H9 (cell line): ENCODE measurements at regions not wholly inside any gene's neighbourhood (a gene's known extent, or its start where the extent isn't known, plus 50 kb on each side); places are given as distances from the start of the nearest gene placed in this dataset.

Experiments used
- DNase-seq: peaks from one replicate; pipeline ENCODE4 v3.0.0-alpha.2; 2017
- H2AFZ ChIP-seq: one replicate; pipeline ENCODE4 v1.6.1; 2013; ENCODE audit warnings: mild to moderate bottlenecking, low read length, control low read depth, moderate library complexity
- H2AK5ac ChIP-seq: 2 replicates; pipeline ENCODE4 v1.6.1; 2013; ENCODE audit warnings: low read length, control low read depth, mixed read lengths; ENCODE audit not compliant: insufficient read length
- H2BK120ac ChIP-seq: one replicate; pipeline ENCODE4 v1.6.1; 2013; ENCODE audit warnings: low read depth, mild to moderate bottlenecking, low read length, control low read depth, inconsistent platforms; ENCODE audit not compliant: poor library complexity, severe bottlenecking
- H2BK12ac ChIP-seq: 2 replicates; pipeline ENCODE4 v1.6.1; 2013; ENCODE audit warnings: low read length, control low read depth, mixed read lengths, low read depth; ENCODE audit not compliant: insufficient read length
- H2BK15ac ChIP-seq: 2 replicates; pipeline ENCODE4 v1.6.1; 2013; ENCODE audit warnings: low read depth, low read length, control low read depth
- H2BK20ac ChIP-seq: one replicate; pipeline ENCODE4 v1.6.1; 2013; ENCODE audit warnings: low read depth, mild to moderate bottlenecking, low read length, control low read depth, inconsistent platforms; ENCODE audit not compliant: poor library complexity, severe bottlenecking
- H2BK5ac ChIP-seq: 2 replicates; pipeline ENCODE4 v1.6.1; 2013; ENCODE audit warnings: low read length, control low read depth, mixed read lengths; ENCODE audit not compliant: insufficient read length
- H3K14ac ChIP-seq: 2 replicates; pipeline ENCODE4 v1.6.1; 2013; ENCODE audit warnings: low read length, control low read depth; ENCODE audit not compliant: insufficient read depth
- H3K18ac ChIP-seq: 2 replicates; pipeline ENCODE4 v1.6.1; 2013; ENCODE audit warnings: low read depth, mild to moderate bottlenecking, mixed read lengths, low read length, control low read depth; ENCODE audit not compliant: insufficient read length
- H3K23ac ChIP-seq: 2 replicates; pipeline ENCODE4 v1.6.1; 2013; ENCODE audit warnings: low read length, control low read depth, mixed read lengths, low read depth; ENCODE audit not compliant: insufficient read length
- H3K23me2 ChIP-seq: 2 replicates; pipeline ENCODE4 v1.6.1; 2013; ENCODE audit warnings: low read depth, mild to moderate bottlenecking, mixed read lengths, low read length, control low read depth; ENCODE audit not compliant: insufficient read length, poor library complexity, severe bottlenecking
- H3K27ac ChIP-seq: 2 replicates; pipeline ENCODE4 v1.5.1; 2013; ENCODE audit warnings: low read length, control low read depth, mixed read lengths, low read depth; ENCODE audit not compliant: insufficient read length
- H3K27me3 ChIP-seq: 2 replicates; pipeline ENCODE4 v1.6.1; 2013; ENCODE audit warnings: low read length, control low read depth, inconsistent platforms; ENCODE audit not compliant: insufficient read depth
- H3K4ac ChIP-seq: 2 replicates; pipeline ENCODE4 v1.6.1; 2013; ENCODE audit warnings: low read depth, mild to moderate bottlenecking, control low read depth, inconsistent platforms, low read length, moderate library complexity
- H3K4me1 ChIP-seq: 2 replicates; pipeline ENCODE4 v1.6.1; 2013; ENCODE audit warnings: low read length, control low read depth, inconsistent platforms; ENCODE audit not compliant: insufficient read depth
- H3K4me2 ChIP-seq: 2 replicates; pipeline ENCODE4 v1.6.1; 2013; ENCODE audit warnings: low read length, control low read depth, mixed read lengths; ENCODE audit not compliant: insufficient read length, insufficient read depth
- H3K56ac ChIP-seq: 2 replicates; pipeline ENCODE4 v1.6.1; 2013; ENCODE audit warnings: low read depth, mild to moderate bottlenecking, mixed read lengths, low read length, control low read depth; ENCODE audit not compliant: insufficient read length
- H3K79me1 ChIP-seq: 2 replicates; pipeline ENCODE4 v1.6.1; 2013; ENCODE audit warnings: low read depth, mild to moderate bottlenecking, moderate library complexity, low read length, control low read depth, inconsistent platforms; ENCODE audit not compliant: insufficient read depth, poor library complexity, severe bottlenecking
- H3K79me2 ChIP-seq: 2 replicates; pipeline ENCODE4 v1.6.1; 2013; ENCODE audit warnings: low read length, control low read depth, inconsistent platforms; ENCODE audit not compliant: insufficient read depth
- H3K9ac ChIP-seq: 2 replicates; pipeline ENCODE4 v1.6.1; 2013; ENCODE audit warnings: low read length, control low read depth, mixed read lengths; ENCODE audit not compliant: insufficient read length; ENCODE audit errors: extremely low read depth
- H3K9me3 ChIP-seq: one replicate; pipeline ENCODE4 v1.6.1; 2013; ENCODE audit warnings: low read depth, low read length, inconsistent platforms; ENCODE audit not compliant: control insufficient read depth
- H3T11ph ChIP-seq: one replicate; pipeline ENCODE4 v1.6.1; 2013; ENCODE audit warnings: mild to moderate bottlenecking, low read length, control low read depth, inconsistent platforms
- H4K20me1 ChIP-seq: one replicate; pipeline ENCODE4 v1.6.1; 2013; ENCODE audit not compliant: control insufficient read depth, insufficient read length, insufficient read depth
- H4K5ac ChIP-seq: 2 replicates; pipeline ENCODE4 v1.6.1; 2013; ENCODE audit warnings: low read depth, mild to moderate bottlenecking, mixed read lengths, low read length, control low read depth; ENCODE audit not compliant: insufficient read length
- H4K8ac ChIP-seq: replicated peaks from 2 replicates; pipeline ENCODE4 v1.6.1; 2013; ENCODE audit warnings: low read length, control low read depth, mixed read lengths, low read depth; ENCODE audit not compliant: insufficient read length
- H4K91ac ChIP-seq: 2 replicates; pipeline ENCODE4 v1.6.1; 2013; ENCODE audit warnings: low read depth, mild to moderate bottlenecking, moderate library complexity, mixed read lengths, low read length, control low read depth; ENCODE audit not compliant: insufficient read length
- H3K27ac Mint-ChIP-seq, 3 experiments: 2 replicates in 2 of 3; 3 replicates in 1 of 3; pipeline ENCODE4 v1.8.0; 2020 to 2021; ENCODE audit warnings: mixed read lengths in 3 of 3, mild to moderate bottlenecking in 1 of 3, moderate library complexity in 1 of 3
- H3K27me3 Mint-ChIP-seq: 2 replicates; pipeline ENCODE4 v1.8.0; 2021; ENCODE audit warnings: low read depth, mild to moderate bottlenecking, moderate library complexity, mixed read lengths
- H3K36me3 Mint-ChIP-seq, 3 experiments: 2 replicates in 2 of 3; 3 replicates in 1 of 3; pipeline ENCODE4 v1.8.0; 2020 to 2021; ENCODE audit warnings: low read depth in 3 of 3, mixed read lengths in 3 of 3; ENCODE audit not compliant: insufficient read depth in 1 of 3
- H3K4me1 Mint-ChIP-seq, 2 experiments: 2 replicates each; pipeline ENCODE4 v1.8.0; 2020; ENCODE audit warnings: mixed read lengths in 2 of 2
- H3K4me3 Mint-ChIP-seq, 2 experiments: 2 replicates in 1 of 2; 3 replicates in 1 of 2; pipeline ENCODE4 v1.8.0; 2020 to 2021; ENCODE audit warnings: mild to moderate bottlenecking in 2 of 2, mixed read lengths in 2 of 2, moderate library complexity in 1 of 2
- H3K9me3 Mint-ChIP-seq, 2 experiments: 2 replicates in 1 of 2; 3 replicates in 1 of 2; pipeline ENCODE4 v1.8.0; 2020; ENCODE audit warnings: mild to moderate bottlenecking in 2 of 2, mixed read lengths in 2 of 2, moderate library complexity in 1 of 2
- CTCF ChIP-seq: fragments of 200-600 bp; sonication (generic); conservative IDR thresholded peaks from 3 replicates; pipeline ENCODE4 v1.8.0; 2021; ENCODE audit warnings: antibody characterized with exemption, mild to moderate bottlenecking
- WGBS: extraction: QIAGEN DNeasy Blood & Tissue Kit; methylation state at CpG from one replicate; pipeline ENCODE4 v1.1.7; 2013; ENCODE audit warnings: missing lambda C conversion rate, low lambda C conversion rate, mixed read lengths; ENCODE audit not compliant: insufficient read length; ENCODE audit errors: extremely low coverage; 5-methylcytosine and 5-hydroxymethylcytosine counted together

- H3K4me1 Mint-ChIP-seq: peaks cover 9 to 12% of the 10 kb centered on the region in 2 experiments; a peak in 2 of 4 replicates
- H3K9ac ChIP-seq: no peak overlapping the region
Observed at GRCh38 chr2:60268032-60268431, 285.4 kb downstream of the BCL11A start.

More at GRCh38 chr2:60268032-60268431, 285.4 kb downstream of the BCL11A start:
- no peaks in the 10 kb centered on the region for H3K27me3 ChIP-seq
- no peak overlapping the region for H3K23ac ChIP-seq
- no peak overlapping the region for H2BK20ac ChIP-seq
- no peaks in the 10 kb centered on the region for H3K23me2 ChIP-seq
- no peak for TF ChIP-seq CTCF
- H4K5ac ChIP-seq: no peak overlapping the region
- H2AFZ ChIP-seq: no peak overlapping the region
- no peak overlapping the region for H3K27ac ChIP-seq
- no peaks in the 10 kb centered on the region for H3K4me1 ChIP-seq
- no peak overlapping the region for H2BK5ac ChIP-seq
- H3K14ac ChIP-seq: no peak overlapping the region
- no peak overlapping the region for H3K4me2 ChIP-seq
- no peak overlapping the region for H2AK5ac ChIP-seq
- H3K79me1 ChIP-seq: no peaks in the 10 kb centered on the region
- no peak overlapping the region for H4K8ac ChIP-seq
- H2BK15ac ChIP-seq: no peak overlapping the region
- H2BK12ac ChIP-seq: no peak overlapping the region
- Mint-ChIP-seq H3K4me3 (no peak overlapping the region), H3K27me3 (peaks cover 17% of the 10 kb centered on the region), H3K27ac (no peak overlapping the region), H3K9me3 (peaks cover 0 to 2% of the 10 kb centered on the region in 2 experiments; a peak in 3 of 5 replicates), H3K36me3 (no peaks in the 10 kb centered on the region)
- H3T11ph ChIP-seq: no peak overlapping the region
- H3K4ac ChIP-seq: no peak overlapping the region
- H3K9me3 ChIP-seq: no peaks in the 10 kb centered on the region
- no peak overlapping the region for H4K91ac ChIP-seq
- no peak overlapping the region for H3K18ac ChIP-seq
- no peaks in the 10 kb centered on the region for H3K79me2 ChIP-seq
- H2BK120ac ChIP-seq: no peak overlapping the region
- DNase-seq: no peak
- H3K56ac ChIP-seq: no peak overlapping the region
- H4K20me1 ChIP-seq: no peaks in the 10 kb centered on the region
- no CpG with 5 or more reads among the region's 4 CpGs for WGBS
